GM12878 (cell line): ENCODE measurements at regions not wholly inside any gene's neighbourhood (a gene's known extent, or its start where the extent isn't known, plus 50 kb on each side); places are given as distances from the start of the nearest gene placed in this dataset.

Source experiments
- ETV6 ChIP-seq, 2 experiments: fragments of 450-650 bp in 1 of 2; IDR thresholded peaks in 1 of 2; conservative IDR thresholded peaks in 1 of 2; 2 replicates each; pipeline ENCODE4 v1.6.1; 2014; ENCODE audit warnings: antibody characterized with exemption in 1 of 2, borderline replicate concordance in 1 of 2, low read depth in 1 of 2, mild to moderate bottlenecking in 1 of 2, moderate library complexity in 1 of 2
- IKZF1 ChIP-seq: fragments of 450-650 bp; conservative IDR thresholded peaks from 2 replicates; pipeline ENCODE4 v1.6.1; 2017; ENCODE audit warnings: antibody characterized with exemption, mild to moderate bottlenecking
- JUND ChIP-seq: IDR thresholded peaks from 2 replicates; pipeline ENCODE4 v1.6.1; 2012; ENCODE audit warnings: low read depth, mild to moderate bottlenecking, low read length, improper control_type of control experiment, moderate library complexity
- NFYA ChIP-seq: IDR thresholded peaks from 2 replicates; pipeline ENCODE4 v1.6.1; 2011; ENCODE audit warnings: low read depth, mild to moderate bottlenecking, low read length, improper control_type of control experiment, borderline replicate concordance
- PAX5 ChIP-seq: IDR thresholded peaks from 2 replicates; pipeline ENCODE4 v1.6.1; 2011; ENCODE audit warnings: low read depth, low read length, borderline replicate concordance
- RUNX3 ChIP-seq: IDR thresholded peaks from 2 replicates; pipeline ENCODE4 v1.6.1; 2012; ENCODE audit warnings: low read length, inconsistent platforms
- SIN3A ChIP-seq: IDR thresholded peaks from 2 replicates; pipeline ENCODE4 v1.6.1; 2012; ENCODE audit warnings: low read depth, low read length, improper control_type of control experiment
- SREBF2 ChIP-seq: IDR thresholded peaks from 2 replicates; pipeline ENCODE4 v1.6.1; 2012; ENCODE audit warnings: mild to moderate bottlenecking, low read length
- ZNF207 ChIP-seq: fragments of 450-650 bp; IDR thresholded peaks from 2 replicates; pipeline ENCODE4 v1.6.1; 2014; ENCODE audit warnings: antibody characterized with exemption, mild to moderate bottlenecking, borderline replicate concordance
- ZNF384 ChIP-seq: IDR thresholded peaks from 2 replicates; pipeline ENCODE4 v1.6.1; 2012; ENCODE audit warnings: low read depth, mild to moderate bottlenecking, low read length, improper control_type of control experiment, borderline replicate concordance
- TF ChIP-seq, protein P1 (sequence below): fragments of 450-650 bp; IDR thresholded peaks from 2 replicates; pipeline ENCODE4 v1.6.1; 2018; ENCODE audit warnings: mild to moderate bottlenecking, low read depth, moderate library complexity; ENCODE audit not compliant: partially characterized antibody
- TF ChIP-seq, protein P2 (sequence below): fragments of 450-650 bp; IDR thresholded peaks from 2 replicates; pipeline ENCODE4 v1.6.1; 2014; ENCODE audit warnings: mild to moderate bottlenecking
- TF ChIP-seq, protein P3 (sequence below): fragments of 450-650 bp; IDR thresholded peaks from 2 replicates; pipeline ENCODE4 v1.6.1; 2016; ENCODE audit warnings: mild to moderate bottlenecking
- TF ChIP-seq, protein P4 (sequence below): IDR thresholded peaks from 2 replicates; pipeline ENCODE4 v1.6.1; 2011; ENCODE audit warnings: borderline replicate concordance, low read depth, mild to moderate bottlenecking, moderate library complexity, mixed read lengths, low read length; ENCODE audit not compliant: insufficient read depth; ENCODE audit errors: extremely low read length
- TF ChIP-seq, protein P5 (sequence below): fragments of 450-650 bp; IDR thresholded peaks from 2 replicates; pipeline ENCODE4 v1.6.1; 2017; ENCODE audit warnings: antibody characterized with exemption, mild to moderate bottlenecking, moderate library complexity

DNA sequence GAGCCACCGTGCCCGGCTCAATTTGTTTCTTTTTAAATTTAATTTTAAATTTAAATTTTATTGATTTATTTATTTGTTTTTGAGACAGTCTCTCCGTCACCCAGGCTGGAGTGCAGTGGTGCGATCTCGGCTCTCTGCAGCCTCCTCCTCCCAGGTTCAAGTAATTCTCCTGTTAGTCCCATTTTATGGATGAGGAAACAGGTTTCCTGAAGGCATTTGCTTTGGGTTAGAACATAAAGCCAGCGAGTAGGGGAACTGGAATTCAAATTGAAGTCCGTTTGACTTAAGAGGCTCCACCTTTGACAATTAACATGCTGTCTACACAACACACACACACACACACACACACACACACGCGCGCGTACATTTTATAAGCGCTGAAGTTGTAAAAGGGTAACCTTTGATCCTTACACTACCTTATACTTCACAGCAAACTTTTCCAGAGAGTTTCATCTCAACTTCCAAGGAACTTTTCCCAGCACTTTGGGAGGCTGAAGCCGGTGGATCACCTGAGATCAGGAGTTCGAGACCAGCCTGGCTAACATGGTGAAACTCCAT, 232.0 kb downstream of the BCAS1 start (continued):
- TF ChIP-seq, protein P1, sequence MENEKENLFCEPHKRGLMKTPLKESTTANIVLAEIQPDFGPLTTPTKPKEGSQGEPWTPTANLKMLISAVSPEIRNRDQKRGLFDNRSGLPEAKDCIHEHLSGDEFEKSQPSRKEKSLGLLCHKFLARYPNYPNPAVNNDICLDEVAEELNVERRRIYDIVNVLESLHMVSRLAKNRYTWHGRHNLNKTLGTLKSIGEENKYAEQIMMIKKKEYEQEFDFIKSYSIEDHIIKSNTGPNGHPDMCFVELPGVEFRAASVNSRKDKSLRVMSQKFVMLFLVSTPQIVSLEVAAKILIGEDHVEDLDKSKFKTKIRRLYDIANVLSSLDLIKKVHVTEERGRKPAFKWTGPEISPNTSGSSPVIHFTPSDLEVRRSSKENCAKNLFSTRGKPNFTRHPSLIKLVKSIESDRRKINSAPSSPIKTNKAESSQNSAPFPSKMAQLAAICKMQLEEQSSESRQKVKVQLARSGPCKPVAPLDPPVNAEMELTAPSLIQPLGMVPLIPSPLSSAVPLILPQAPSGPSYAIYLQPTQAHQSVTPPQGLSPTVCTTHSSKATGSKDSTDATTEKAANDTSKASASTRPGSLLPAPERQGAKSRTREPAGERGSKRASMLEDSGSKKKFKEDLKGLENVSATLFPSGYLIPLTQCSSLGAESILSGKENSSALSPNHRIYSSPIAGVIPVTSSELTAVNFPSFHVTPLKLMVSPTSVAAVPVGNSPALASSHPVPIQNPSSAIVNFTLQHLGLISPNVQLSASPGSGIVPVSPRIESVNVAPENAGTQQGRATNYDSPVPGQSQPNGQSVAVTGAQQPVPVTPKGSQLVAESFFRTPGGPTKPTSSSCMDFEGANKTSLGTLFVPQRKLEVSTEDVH, result no peak
- TF ChIP-seq ZNF384, result no peak
- TF ChIP-seq, protein P2, sequence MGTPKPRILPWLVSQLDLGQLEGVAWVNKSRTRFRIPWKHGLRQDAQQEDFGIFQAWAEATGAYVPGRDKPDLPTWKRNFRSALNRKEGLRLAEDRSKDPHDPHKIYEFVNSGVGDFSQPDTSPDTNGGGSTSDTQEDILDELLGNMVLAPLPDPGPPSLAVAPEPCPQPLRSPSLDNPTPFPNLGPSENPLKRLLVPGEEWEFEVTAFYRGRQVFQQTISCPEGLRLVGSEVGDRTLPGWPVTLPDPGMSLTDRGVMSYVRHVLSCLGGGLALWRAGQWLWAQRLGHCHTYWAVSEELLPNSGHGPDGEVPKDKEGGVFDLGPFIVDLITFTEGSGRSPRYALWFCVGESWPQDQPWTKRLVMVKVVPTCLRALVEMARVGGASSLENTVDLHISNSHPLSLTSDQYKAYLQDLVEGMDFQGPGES, result no peak
- TF ChIP-seq JUND, result no peak
- TF ChIP-seq, protein P3, sequence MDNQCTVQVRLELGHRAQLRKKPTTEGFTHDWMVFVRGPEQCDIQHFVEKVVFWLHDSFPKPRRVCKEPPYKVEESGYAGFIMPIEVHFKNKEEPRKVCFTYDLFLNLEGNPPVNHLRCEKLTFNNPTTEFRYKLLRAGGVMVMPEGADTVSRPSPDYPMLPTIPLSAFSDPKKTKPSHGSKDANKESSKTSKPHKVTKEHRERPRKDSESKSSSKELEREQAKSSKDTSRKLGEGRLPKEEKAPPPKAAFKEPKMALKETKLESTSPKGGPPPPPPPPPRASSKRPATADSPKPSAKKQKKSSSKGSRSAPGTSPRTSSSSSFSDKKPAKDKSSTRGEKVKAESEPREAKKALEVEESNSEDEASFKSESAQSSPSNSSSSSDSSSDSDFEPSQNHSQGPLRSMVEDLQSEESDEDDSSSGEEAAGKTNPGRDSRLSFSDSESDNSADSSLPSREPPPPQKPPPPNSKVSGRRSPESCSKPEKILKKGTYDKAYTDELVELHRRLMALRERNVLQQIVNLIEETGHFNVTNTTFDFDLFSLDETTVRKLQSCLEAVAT, result 0 out of 2 replicates have a peak, but pooled peaks have one; percentile 27
- peak in 1 of 2 experiments; percentile 88; a peak in 2 of 4 replicates for TF ChIP-seq ETV6 (conservative IDR thresholded peaks at IDR 0.05 in 1 of 2, IDR thresholded peaks at IDR 0.05 in 1 of 2; ENCODE audit: borderline replicate concordance in 1 of 2, low read depth in 1 of 2)
- TF ChIP-seq SIN3A, result no peak
- TF ChIP-seq, protein P4, sequence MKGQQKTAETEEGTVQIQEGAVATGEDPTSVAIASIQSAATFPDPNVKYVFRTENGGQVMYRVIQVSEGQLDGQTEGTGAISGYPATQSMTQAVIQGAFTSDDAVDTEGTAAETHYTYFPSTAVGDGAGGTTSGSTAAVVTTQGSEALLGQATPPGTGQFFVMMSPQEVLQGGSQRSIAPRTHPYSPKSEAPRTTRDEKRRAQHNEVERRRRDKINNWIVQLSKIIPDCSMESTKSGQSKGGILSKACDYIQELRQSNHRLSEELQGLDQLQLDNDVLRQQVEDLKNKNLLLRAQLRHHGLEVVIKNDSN, result no peak
- TF ChIP-seq PAX5, result no peak
- TF ChIP-seq ZNF207, result no peak
- TF ChIP-seq NFYA, result no peak
- TF ChIP-seq SREBF2, result no peak
- no peak for TF ChIP-seq IKZF1
- no peak for TF ChIP-seq RUNX3
- TF ChIP-seq, protein P5, sequence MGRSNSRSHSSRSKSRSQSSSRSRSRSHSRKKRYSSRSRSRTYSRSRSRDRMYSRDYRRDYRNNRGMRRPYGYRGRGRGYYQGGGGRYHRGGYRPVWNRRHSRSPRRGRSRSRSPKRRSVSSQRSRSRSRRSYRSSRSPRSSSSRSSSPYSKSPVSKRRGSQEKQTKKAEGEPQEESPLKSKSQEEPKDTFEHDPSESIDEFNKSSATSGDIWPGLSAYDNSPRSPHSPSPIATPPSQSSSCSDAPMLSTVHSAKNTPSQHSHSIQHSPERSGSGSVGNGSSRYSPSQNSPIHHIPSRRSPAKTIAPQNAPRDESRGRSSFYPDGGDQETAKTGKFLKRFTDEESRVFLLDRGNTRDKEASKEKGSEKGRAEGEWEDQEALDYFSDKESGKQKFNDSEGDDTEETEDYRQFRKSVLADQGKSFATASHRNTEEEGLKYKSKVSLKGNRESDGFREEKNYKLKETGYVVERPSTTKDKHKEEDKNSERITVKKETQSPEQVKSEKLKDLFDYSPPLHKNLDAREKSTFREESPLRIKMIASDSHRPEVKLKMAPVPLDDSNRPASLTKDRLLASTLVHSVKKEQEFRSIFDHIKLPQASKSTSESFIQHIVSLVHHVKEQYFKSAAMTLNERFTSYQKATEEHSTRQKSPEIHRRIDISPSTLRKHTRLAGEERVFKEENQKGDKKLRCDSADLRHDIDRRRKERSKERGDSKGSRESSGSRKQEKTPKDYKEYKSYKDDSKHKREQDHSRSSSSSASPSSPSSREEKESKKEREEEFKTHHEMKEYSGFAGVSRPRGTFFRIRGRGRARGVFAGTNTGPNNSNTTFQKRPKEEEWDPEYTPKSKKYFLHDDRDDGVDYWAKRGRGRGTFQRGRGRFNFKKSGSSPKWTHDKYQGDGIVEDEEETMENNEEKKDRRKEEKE, result no peak
